HepG2 (cell line): ENCODE measurements at regions not wholly inside any gene's neighbourhood (a gene's known extent, or its start where the extent isn't known, plus 50 kb on each side); places are given as distances from the start of the nearest gene placed in this dataset.

Experiments
- ARHGAP35 ChIP-seq: sonication (generic); formaldehyde crosslinking; IDR thresholded peaks from 2 replicates; pipeline ENCODE4 v1.9.0; 2022; ENCODE audit warnings: mild to moderate bottlenecking, inconsistent platforms, moderate library complexity, missing genetic modification reagents, borderline replicate concordance
- ARNT ChIP-seq: fragments of 450-650 bp; IDR thresholded peaks from 2 replicates; pipeline ENCODE4 v1.6.1; 2017
- GATA4 ChIP-seq: sonication (generic); IDR thresholded peaks from 2 replicates; pipeline ENCODE4 v1.6.1; 2016; ENCODE audit warnings: antibody characterized with exemption, low read depth, borderline replicate concordance
- IRF2 ChIP-seq: IDR thresholded peaks from 2 replicates; pipeline ENCODE4 v1.6.1; 2018; ENCODE audit warnings: missing genetic modification reagents, missing compliant biosample characterization
- MED13 ChIP-seq: sonication (generic); formaldehyde crosslinking; IDR thresholded peaks from 2 replicates; pipeline ENCODE4 v1.5.0; 2020; ENCODE audit warnings: missing genetic modification reagents
- MLLT10 ChIP-seq: sonication (generic); formaldehyde crosslinking; IDR thresholded peaks from 2 replicates; pipeline ENCODE4 v1.4.0; 2020; ENCODE audit warnings: missing genetic modification reagents
- MXI1 ChIP-seq: IDR thresholded peaks from 3 replicates; pipeline ENCODE4 v1.6.1; 2012; ENCODE audit warnings: low read depth, low read length, inconsistent platforms, borderline replicate concordance
- NCOR1 ChIP-seq: fragments of 200-600 bp; sonication (generic); IDR thresholded peaks from 2 replicates; pipeline ENCODE4 v1.7.0; 2017; ENCODE audit warnings: antibody characterized with exemption, low read length, borderline replicate concordance
- ONECUT2 ChIP-seq: sonication (generic); formaldehyde crosslinking; IDR thresholded peaks from 2 replicates; pipeline ENCODE4 v1.4.0; 2020; ENCODE audit warnings: missing genetic modification reagents
- PCBP1 ChIP-seq: fragments of 200-400 bp; formaldehyde crosslinking; IDR thresholded peaks from 2 replicates; pipeline ENCODE4 v1.6.1; 2017; ENCODE audit warnings: mild to moderate bottlenecking, low read depth, low read length, borderline replicate concordance
- PLRG1 ChIP-seq: fragments of 450-650 bp; conservative IDR thresholded peaks from 2 replicates; pipeline ENCODE4 v1.6.1; 2016
- PPARG ChIP-seq: conservative IDR thresholded peaks from 2 replicates; pipeline ENCODE4 v1.6.1; 2016; ENCODE audit warnings: missing biosample characterization, missing genetic modification reagents
- SATB2 ChIP-seq: sonication (generic); formaldehyde crosslinking; IDR thresholded peaks from 2 replicates; pipeline ENCODE4 v1.5.0; 2020; ENCODE audit warnings: missing genetic modification reagents
- ZBTB20 ChIP-seq: sonication (generic); formaldehyde crosslinking; IDR thresholded peaks from 2 replicates; pipeline ENCODE4 v1.8.1; 2023; ENCODE audit warnings: missing genetic modification reagents, low read depth, mild to moderate bottlenecking, borderline replicate concordance
- ZNF432 ChIP-seq: sonication (generic); formaldehyde crosslinking; IDR thresholded peaks from 2 replicates; pipeline ENCODE4 v1.5.0; 2020; ENCODE audit warnings: missing genetic modification reagents, mild to moderate bottlenecking, borderline replicate concordance
- ZNF484 ChIP-seq: sonication (generic); formaldehyde crosslinking; IDR thresholded peaks from 2 replicates; pipeline ENCODE4 v1.5.1; 2020; ENCODE audit warnings: mild to moderate bottlenecking, low read depth, missing genetic modification reagents, borderline replicate concordance
- ZNF564 ChIP-seq: sonication (generic); formaldehyde crosslinking; IDR thresholded peaks from 2 replicates; pipeline ENCODE4 v1.8.1; 2023; ENCODE audit warnings: mild to moderate bottlenecking, missing genetic modification reagents
- ZNF572 ChIP-seq: sonication (generic); formaldehyde crosslinking; IDR thresholded peaks from 2 replicates; pipeline ENCODE4 v1.5.1; 2020; ENCODE audit warnings: mild to moderate bottlenecking, missing genetic modification reagents
- ZNF777 ChIP-seq: sonication (generic); formaldehyde crosslinking; IDR thresholded peaks from 2 replicates; pipeline ENCODE4 v1.4.0; 2020; ENCODE audit warnings: missing genetic modification reagents
- ZNF879 ChIP-seq: sonication (generic); formaldehyde crosslinking; IDR thresholded peaks from 2 replicates; pipeline ENCODE4 v1.8.1; 2023; ENCODE audit warnings: missing genetic modification reagents
- TF ChIP-seq, protein P1 (sequence below): sonication (generic); formaldehyde crosslinking; IDR thresholded peaks from 2 replicates; pipeline ENCODE4 v1.8.0; 2022; ENCODE audit warnings: mild to moderate bottlenecking, missing genetic modification reagents, borderline replicate concordance
- TF ChIP-seq, protein P2 (sequence below): sonication (generic); formaldehyde crosslinking; IDR thresholded peaks from 2 replicates; pipeline ENCODE4 v1.5.0; 2020; ENCODE audit warnings: mild to moderate bottlenecking, missing genetic modification reagents
- TF ChIP-seq, protein P3 (sequence below): sonication (generic); formaldehyde crosslinking; IDR thresholded peaks from 2 replicates; pipeline ENCODE4 v1.5.1; 2020; ENCODE audit warnings: mild to moderate bottlenecking, missing genetic modification reagents, borderline replicate concordance
- TF ChIP-seq, protein P4 (sequence below): sonication (generic); formaldehyde crosslinking; IDR thresholded peaks from 2 replicates; pipeline ENCODE4 v1.8.0; 2022; ENCODE audit warnings: missing genetic modification reagents, mild to moderate bottlenecking, moderate library complexity, borderline replicate concordance
- TF ChIP-seq, protein P5 (sequence below): sonication (generic); formaldehyde crosslinking; IDR thresholded peaks from 2 replicates; pipeline ENCODE4 v1.4.0; 2020; ENCODE audit warnings: missing genetic modification reagents

DNA sequence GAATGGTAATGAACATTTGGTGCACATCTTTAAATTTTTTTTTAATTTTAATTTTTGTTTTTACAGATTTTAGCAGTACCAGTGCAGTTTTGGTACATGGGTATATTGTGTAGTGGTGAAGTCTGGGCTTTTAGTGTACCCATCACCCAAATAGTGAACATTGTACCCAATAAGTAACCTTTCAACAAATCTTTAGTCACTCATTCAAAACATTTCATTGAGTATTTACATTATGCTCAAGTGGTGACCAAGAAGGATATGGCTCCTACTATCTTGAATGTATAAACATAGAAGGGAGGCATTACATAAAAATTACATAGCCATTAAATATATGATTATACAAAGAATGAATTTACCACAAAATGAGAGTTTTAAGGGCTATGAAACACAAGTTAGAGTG is 223.3 kb downstream of the SPRY1 start (continued):
- TF ChIP-seq ZNF572 (CRISPR knock-in tag) (no peak), GATA4 (no peak), ZNF777 (CRISPR knock-in tag) (no peak), ONECUT2 (CRISPR knock-in tag) (no peak), ZNF879 (CRISPR knock-in tag) (no peak), MED13 (CRISPR knock-in tag) (no peak), PCBP1 (no peak), ARNT (no peak), ZNF432 (CRISPR knock-in tag) (no peak), PPARG (peak; percentile 80), SATB2 (CRISPR knock-in tag) (no peak), ARHGAP35 (CRISPR knock-in tag) (no peak), MXI1 (no peak), MLLT10 (CRISPR knock-in tag) (no peak), ZNF564 (no peak), IRF2 (no peak), ZBTB20 (no peak), PLRG1 (no peak), ZNF484 (CRISPR knock-in tag) (no peak), NCOR1 (peak; percentile 43; the same call in 1 of the 2 replicates)
- TF ChIP-seq, protein P1, sequence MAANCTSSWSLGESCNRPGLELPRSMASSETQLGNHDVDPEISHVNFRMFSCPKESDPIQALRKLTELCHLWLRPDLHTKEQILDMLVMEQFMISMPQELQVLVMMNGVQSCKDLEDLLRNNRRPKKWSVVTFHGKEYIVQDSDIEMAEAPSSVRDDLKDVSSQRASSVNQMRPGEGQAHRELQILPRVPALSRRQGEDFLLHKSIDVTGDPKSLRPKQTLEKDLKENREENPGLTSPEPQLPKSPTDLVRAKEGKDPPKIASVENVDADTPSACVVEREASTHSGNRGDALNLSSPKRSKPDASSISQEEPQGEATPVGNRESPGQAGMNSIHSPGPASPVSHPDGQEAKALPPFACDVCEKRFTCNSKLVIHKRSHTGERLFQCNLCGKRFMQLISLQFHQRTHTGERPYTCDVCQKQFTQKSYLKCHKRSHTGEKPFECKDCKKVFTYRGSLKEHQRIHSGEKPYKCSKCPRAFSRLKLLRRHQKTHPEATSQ: no peak
- TF ChIP-seq, protein P2, sequence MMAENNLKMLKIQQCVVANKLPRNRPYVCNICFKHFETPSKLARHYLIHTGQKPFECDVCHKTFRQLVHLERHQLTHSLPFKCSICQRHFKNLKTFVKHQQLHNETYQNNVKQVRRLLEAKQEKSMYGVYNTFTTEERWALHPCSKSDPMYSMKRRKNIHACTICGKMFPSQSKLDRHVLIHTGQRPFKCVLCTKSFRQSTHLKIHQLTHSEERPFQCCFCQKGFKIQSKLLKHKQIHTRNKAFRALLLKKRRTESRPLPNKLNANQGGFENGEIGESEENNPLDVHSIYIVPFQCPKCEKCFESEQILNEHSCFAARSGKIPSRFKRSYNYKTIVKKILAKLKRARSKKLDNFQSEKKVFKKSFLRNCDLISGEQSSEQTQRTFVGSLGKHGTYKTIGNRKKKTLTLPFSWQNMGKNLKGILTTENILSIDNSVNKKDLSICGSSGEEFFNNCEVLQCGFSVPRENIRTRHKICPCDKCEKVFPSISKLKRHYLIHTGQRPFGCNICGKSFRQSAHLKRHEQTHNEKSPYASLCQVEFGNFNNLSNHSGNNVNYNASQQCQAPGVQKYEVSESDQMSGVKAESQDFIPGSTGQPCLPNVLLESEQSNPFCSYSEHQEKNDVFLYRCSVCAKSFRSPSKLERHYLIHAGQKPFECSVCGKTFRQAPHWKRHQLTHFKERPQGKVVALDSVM (CRISPR knock-in tag): no peak
- TF ChIP-seq, protein P3, sequence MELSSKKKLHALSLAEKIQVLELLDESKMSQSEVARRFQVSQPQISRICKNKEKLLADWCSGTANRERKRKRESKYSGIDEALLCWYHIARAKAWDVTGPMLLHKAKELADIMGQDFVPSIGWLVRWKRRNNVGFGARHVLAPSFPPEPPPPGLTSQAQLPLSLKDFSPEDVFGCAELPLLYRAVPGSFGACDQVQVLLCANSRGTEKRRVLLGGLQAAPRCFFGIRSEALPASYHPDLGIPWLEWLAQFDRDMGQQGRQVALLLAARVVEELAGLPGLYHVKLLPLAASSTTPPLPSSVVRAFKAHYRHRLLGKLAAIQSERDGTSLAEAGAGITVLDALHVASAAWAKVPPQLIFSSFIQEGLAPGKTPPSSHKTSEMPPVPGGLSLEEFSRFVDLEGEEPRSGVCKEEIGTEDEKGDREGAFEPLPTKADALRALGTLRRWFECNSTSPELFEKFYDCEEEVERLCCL (CRISPR knock-in tag): no peak
- TF ChIP-seq, protein P4, sequence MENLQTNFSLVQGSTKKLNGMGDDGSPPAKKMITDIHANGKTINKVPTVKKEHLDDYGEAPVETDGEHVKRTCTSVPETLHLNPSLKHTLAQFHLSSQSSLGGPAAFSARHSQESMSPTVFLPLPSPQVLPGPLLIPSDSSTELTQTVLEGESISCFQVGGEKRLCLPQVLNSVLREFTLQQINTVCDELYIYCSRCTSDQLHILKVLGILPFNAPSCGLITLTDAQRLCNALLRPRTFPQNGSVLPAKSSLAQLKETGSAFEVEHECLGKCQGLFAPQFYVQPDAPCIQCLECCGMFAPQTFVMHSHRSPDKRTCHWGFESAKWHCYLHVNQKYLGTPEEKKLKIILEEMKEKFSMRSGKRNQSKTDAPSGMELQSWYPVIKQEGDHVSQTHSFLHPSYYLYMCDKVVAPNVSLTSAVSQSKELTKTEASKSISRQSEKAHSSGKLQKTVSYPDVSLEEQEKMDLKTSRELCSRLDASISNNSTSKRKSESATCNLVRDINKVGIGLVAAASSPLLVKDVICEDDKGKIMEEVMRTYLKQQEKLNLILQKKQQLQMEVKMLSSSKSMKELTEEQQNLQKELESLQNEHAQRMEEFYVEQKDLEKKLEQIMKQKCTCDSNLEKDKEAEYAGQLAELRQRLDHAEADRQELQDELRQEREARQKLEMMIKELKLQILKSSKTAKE (CRISPR knock-in tag): no peak
- TF ChIP-seq, protein P5, sequence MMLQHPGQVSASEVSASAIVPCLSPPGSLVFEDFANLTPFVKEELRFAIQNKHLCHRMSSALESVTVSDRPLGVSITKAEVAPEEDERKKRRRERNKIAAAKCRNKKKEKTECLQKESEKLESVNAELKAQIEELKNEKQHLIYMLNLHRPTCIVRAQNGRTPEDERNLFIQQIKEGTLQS (CRISPR knock-in tag): no peak
